Keratinocyte (primary cell): ENCODE measurements at regions not wholly inside any gene's neighbourhood (a gene's known extent, or its start where the extent isn't known, plus 50 kb on each side); places are given as distances from the start of the nearest gene placed in this dataset.

Experiments
- EZH2 ChIP-seq: IDR thresholded peaks from one replicate; pipeline ENCODE4 v1.6.1; 2012; ENCODE audit warnings: inconsistent platforms, mild to moderate bottlenecking, low read length, moderate library complexity
- TF ChIP-seq, protein P1 (sequence below), 3 experiments: IDR thresholded peaks in 1 of 3; conservative IDR thresholded peaks in 1 of 3; optimal IDR thresholded peaks in 1 of 3; 2 replicates in 2 of 3; 3 replicates in 1 of 3; pipeline versions ENCODE3 to v1.5.1; 2011; ENCODE audit warnings: low read length in 3 of 3, mild to moderate bottlenecking in 3 of 3, moderate library complexity in 2 of 3, control low read depth in 1 of 3, inconsistent platforms in 1 of 3; ENCODE audit not compliant: insufficient read depth in 2 of 3; ENCODE audit errors: extremely low read depth in 1 of 3

DNA sequence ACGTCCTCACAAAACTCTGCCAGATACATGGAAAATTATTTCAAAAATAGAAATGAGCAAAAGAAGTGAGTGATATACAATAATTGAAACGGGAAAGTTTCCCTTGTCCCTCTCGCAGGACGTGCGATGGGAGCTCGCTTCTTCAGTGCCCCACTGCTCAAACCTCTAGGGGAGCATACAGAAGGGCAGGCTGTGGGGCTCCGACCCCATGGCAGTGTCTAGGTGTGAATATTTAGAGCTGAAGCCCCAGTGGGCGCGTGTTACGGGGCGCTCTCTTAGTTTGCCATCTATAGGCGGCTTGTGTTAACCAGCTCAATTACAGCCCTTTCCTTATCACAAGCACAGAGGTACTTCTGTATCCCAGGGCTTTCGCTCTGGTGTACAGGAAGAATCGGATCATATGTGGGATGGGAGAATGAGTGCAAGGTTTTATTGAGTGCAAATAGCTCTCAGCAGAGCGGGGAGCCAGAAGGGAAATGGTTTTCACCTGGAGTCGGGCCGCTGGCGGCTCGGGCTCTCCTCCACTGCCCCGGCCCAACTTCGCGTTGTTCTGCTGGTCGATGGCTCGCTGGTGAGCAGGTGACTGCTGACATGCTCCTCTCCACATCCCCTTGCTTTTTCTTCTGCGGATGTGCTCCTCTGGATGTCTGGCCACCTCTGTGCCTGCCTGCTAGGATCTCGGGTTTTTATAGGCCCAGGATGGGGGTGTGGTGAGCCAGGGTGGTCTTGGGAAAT, 334.0 kb upstream of the PTPRD start:
- TF ChIP-seq, protein P1, sequence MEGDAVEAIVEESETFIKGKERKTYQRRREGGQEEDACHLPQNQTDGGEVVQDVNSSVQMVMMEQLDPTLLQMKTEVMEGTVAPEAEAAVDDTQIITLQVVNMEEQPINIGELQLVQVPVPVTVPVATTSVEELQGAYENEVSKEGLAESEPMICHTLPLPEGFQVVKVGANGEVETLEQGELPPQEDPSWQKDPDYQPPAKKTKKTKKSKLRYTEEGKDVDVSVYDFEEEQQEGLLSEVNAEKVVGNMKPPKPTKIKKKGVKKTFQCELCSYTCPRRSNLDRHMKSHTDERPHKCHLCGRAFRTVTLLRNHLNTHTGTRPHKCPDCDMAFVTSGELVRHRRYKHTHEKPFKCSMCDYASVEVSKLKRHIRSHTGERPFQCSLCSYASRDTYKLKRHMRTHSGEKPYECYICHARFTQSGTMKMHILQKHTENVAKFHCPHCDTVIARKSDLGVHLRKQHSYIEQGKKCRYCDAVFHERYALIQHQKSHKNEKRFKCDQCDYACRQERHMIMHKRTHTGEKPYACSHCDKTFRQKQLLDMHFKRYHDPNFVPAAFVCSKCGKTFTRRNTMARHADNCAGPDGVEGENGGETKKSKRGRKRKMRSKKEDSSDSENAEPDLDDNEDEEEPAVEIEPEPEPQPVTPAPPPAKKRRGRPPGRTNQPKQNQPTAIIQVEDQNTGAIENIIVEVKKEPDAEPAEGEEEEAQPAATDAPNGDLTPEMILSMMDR (optimal IDR thresholded peaks at IDR 0.05 in 1 of 3, IDR thresholded peaks at IDR 0.05 in 1 of 3, conservative IDR thresholded peaks at IDR 0.05 in 1 of 3; ENCODE audit: extremely low read depth in 1 of 3, insufficient read depth in 2 of 3, low read length in 3 of 3) = no peak
- no peak for TF ChIP-seq EZH2
